22Rv1 (cell line): ENCODE measurements at regions not wholly inside any gene's neighbourhood (a gene's known extent, or its start where the extent isn't known, plus 50 kb on each side); places are given as distances from the start of the nearest gene placed in this dataset.
A peak's percentile ranks its signal among the peaks of the same experiment; 100 is the strongest.
"Not testable (repeated sequence)": the region's sequence is repeated elsewhere in the genome, so short reads cannot be mapped to it uniquely, and the experiment has no call there.

Experiments used
- H3K27ac ChIP-seq: fragments of 450-650 bp; 2 replicates; pipeline ENCODE4 v1.5.1; 2017
- CTCF ChIP-seq: fragments of 450-650 bp; IDR thresholded peaks from 2 replicates; pipeline ENCODE4 v1.5.1; 2017; ENCODE audit warnings: mild to moderate bottlenecking
- ZFX ChIP-seq: fragments of 450-650 bp; IDR thresholded peaks from 2 replicates; pipeline ENCODE4 v1.6.1; 2017; ENCODE audit warnings: antibody characterized with exemption, borderline replicate concordance

- TF ChIP-seq ZFX (no peak), CTCF (no peak)
- no peak overlapping the region for H3K27ac ChIP-seq
Measured at GRCh38 chr2:147293991-147294824, 550.6 kb upstream of the ACVR2A start.

GRCh38 chr2:147288131-147288530, 556.7 kb upstream of the ACVR2A start:
- TF ChIP-seq CTCF, result no peak
- TF ChIP-seq ZFX, result no peak
- no peak overlapping the region for H3K27ac ChIP-seq

- H3K27ac ChIP-seq, result no peak overlapping the region
- TF ChIP-seq ZFX (no peak), CTCF (peak; percentile 12; the same call in 1 of the 2 replicates)
Measured at GRCh38 chr2:147275943-147276342, 568.9 kb upstream of the ACVR2A start.

- H3K27ac ChIP-seq, result no peak overlapping the region
Measured at GRCh38 chr2:147273628-147274027, 571.2 kb upstream of the ACVR2A start.

GRCh38 chr2:147273106-147273505, 571.7 kb upstream of the ACVR2A start:
- no peak overlapping the region for H3K27ac ChIP-seq
- TF ChIP-seq CTCF, result no peak
- TF ChIP-seq ZFX, result no peak

More at GRCh38 chr2:147273628-147274027, 571.2 kb upstream of the ACVR2A start:
- TF ChIP-seq CTCF (no peak), ZFX (no peak)

- H3K27ac ChIP-seq, result not testable (repeated sequence)
Measured at GRCh38 chr2:147269581-147269980, 575.2 kb upstream of the ACVR2A start.

GRCh38 chr2:147260241-147260640, 584.6 kb upstream of the ACVR2A start:
- TF ChIP-seq CTCF (no peak), ZFX (no peak)
- H3K27ac ChIP-seq, result no peak overlapping the region

- H3K27ac ChIP-seq, result no peak overlapping the region
- TF ChIP-seq CTCF (no peak), ZFX (no peak)
Measured at GRCh38 chr2:147255812-147256211, 589.0 kb upstream of the ACVR2A start.
